ENCODE measurements at regions not wholly inside any gene's neighbourhood (a gene's known extent, or its start where the extent isn't known, plus 50 kb on each side); places are given as distances from the start of the nearest gene placed in this dataset.

GRCh38 chr3:117556646-117557407 lies 847.2 kb downstream of the TUSC7 start:
- Histone ChIP-seq H2AFZ (ENCODE audit: low read depth, low read length) (no peak overlapping the region), H3K36me3 (ENCODE audit: control insufficient read depth, insufficient read depth, low read length) (no peaks in the 10 kb centered on the region), H3K9me1 (ENCODE audit: control insufficient read depth, insufficient read depth, low read length) (no peaks in the 10 kb centered on the region), H3K9ac (ENCODE audit: insufficient read depth in 1 of 2, low read depth in 2 of 2, low read length in 2 of 2) (no peak overlapping the region), H3K79me2 (ENCODE audit: control insufficient read depth, insufficient read depth, low read length) (no peaks in the 10 kb centered on the region), H3K4me1 (replicated peaks in 1 of 2; ENCODE audit: control insufficient read depth in 2 of 2, insufficient read depth in 2 of 2, low read length in 2 of 2) (no peaks in the 10 kb centered on the region), H4K20me1 (replicated peaks; ENCODE audit: control insufficient read depth, insufficient read depth, low read length) (no peaks in the 10 kb centered on the region), H3K9me3 (replicated peaks; ENCODE audit: control insufficient read depth, insufficient read depth, low read depth, low read length) (no peaks in the 10 kb centered on the region), H3K27me3 (ENCODE audit: control insufficient read depth in 2 of 2, insufficient read depth in 2 of 2, low read length in 2 of 2) (no peaks in the 10 kb centered on the region), H3K27ac (ENCODE audit: extremely low read depth, low read depth, low read length) (no peak overlapping the region), H3K4me3 (no peak overlapping the region), H3K4me2 (ENCODE audit: insufficient read depth, low read length) (no peak overlapping the region)
- ChIA-PET POLR2A (no interaction called here), CTCF (ENCODE audit: low intra/inter-chr PET ratio) (no interaction called here)
- FAIRE-seq (no peak), ATAC-seq (no peak), DNase-seq (ENCODE audit: extremely low read depth in 1 of 4, low spot score in 3 of 4) (no peak)
- in situ Hi-C loops (cut with MboI) = no loop called here
- BruUV-seq (replicated peaks) = no TSS peak
- no peak for TF ChIP-seq ETV1 (tag; conservative IDR thresholded peaks at IDR 0.05; ENCODE audit: low read depth)
- intact Hi-C loops (cut with micrococcal nuclease) = no loop called here
- WGBS (ENCODE audit: insufficient coverage, low coverage, missing lambda C conversion rate) = 0% methylated on average over 2 of the region's 2 CpGs

DNA sequence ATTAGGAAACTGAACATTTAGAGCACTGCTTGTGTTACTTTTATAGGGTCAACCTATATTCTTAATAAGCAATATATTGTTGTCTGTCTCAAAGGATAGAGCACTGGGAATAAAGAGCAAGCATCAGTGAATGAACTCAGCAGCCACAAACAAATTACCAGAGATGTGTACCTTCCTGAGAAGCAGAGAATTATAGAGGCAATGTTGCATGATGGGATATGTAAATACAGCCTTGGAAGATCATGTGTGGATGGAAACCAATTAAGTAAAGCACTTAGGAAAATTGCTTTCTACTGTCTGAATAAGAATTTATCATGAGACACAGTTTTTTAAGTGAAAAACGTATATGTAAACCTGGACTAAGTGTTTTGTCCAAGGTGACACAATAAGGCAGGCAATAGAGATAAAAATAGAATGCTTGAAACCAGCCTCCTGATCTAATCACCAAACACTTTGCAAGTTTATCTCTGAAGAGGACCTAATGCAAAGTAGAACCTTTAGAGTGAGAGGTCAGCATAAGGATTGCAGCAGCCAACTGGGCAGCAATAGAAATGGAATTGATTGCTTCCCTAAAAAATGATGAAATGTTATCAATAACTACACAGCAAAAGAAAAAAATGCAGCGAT lies 848.0 kb downstream of the TUSC7 start:
- Histone ChIP-seq H3K4me2 (ENCODE audit: insufficient read depth, low read length) (no peak overlapping the region), H3K9me1 (ENCODE audit: control insufficient read depth, insufficient read depth, low read length) (no peaks in the 10 kb centered on the region), H3K79me2 (ENCODE audit: control insufficient read depth, insufficient read depth, low read length) (no peaks in the 10 kb centered on the region), H4K20me1 (replicated peaks; ENCODE audit: control insufficient read depth, insufficient read depth, low read length) (no peaks in the 10 kb centered on the region), H3K4me3 (no peak overlapping the region), H3K27me3 (ENCODE audit: control insufficient read depth in 2 of 2, insufficient read depth in 2 of 2, low read length in 2 of 2) (no peaks in the 10 kb centered on the region), H3K36me3 (ENCODE audit: control insufficient read depth, insufficient read depth, low read length) (no peaks in the 10 kb centered on the region), H2AFZ (ENCODE audit: low read depth, low read length) (no peak overlapping the region), H3K4me1 (replicated peaks in 1 of 2; ENCODE audit: control insufficient read depth in 2 of 2, insufficient read depth in 2 of 2, low read length in 2 of 2) (no peaks in the 10 kb centered on the region), H3K27ac (ENCODE audit: extremely low read depth, low read depth, low read length) (no peak overlapping the region), H3K9me3 (replicated peaks; ENCODE audit: control insufficient read depth, insufficient read depth, low read depth, low read length) (no peaks in the 10 kb centered on the region), H3K9ac (ENCODE audit: insufficient read depth in 1 of 2, low read depth in 2 of 2, low read length in 2 of 2) (no peak overlapping the region)
- POLR2A ChIA-PET = no interaction called here
- no TSS peak for BruUV-seq (replicated peaks)
- ATAC-seq (no peak), DNase-seq (ENCODE audit: extremely low read depth in 1 of 4, low spot score in 3 of 4) (no peak), FAIRE-seq (no peak)
- intact Hi-C loops (cut with micrococcal nuclease) = no loop called here
- in situ Hi-C loops (cut with MboI) = no loop called here
- WGBS (ENCODE audit: insufficient coverage, low coverage, missing lambda C conversion rate) = 0% methylated on average over 1 of the region's 2 CpGs
- CTCF ChIA-PET (ENCODE audit: low intra/inter-chr PET ratio) = no interaction called here
- TF ChIP-seq HCFC1 (IDR thresholded peaks at IDR 0.05; ENCODE audit: low read depth, low read length) (no peak), ADNP (tag; IDR thresholded peaks at IDR 0.05) (no peak), ZNF778 (CRISPR knock-in tag; IDR thresholded peaks at IDR 0.05) (no peak), KDM5B (IDR thresholded peaks at IDR 0.05; ENCODE audit: insufficient replicate concordance, low read depth, low read length) (no peak), CBFA2T2 (conservative IDR thresholded peaks at IDR 0.05) (no peak), ZNF3 (CRISPR knock-in tag; IDR thresholded peaks at IDR 0.05) (no peak), TAF15 (IDR thresholded peaks at IDR 0.05; ENCODE audit: low read depth, low read length) (no peak), CSDE1 (IDR thresholded peaks at IDR 0.05) (no peak), ARID3A (IDR thresholded peaks at IDR 0.05; ENCODE audit: borderline replicate concordance, low read depth, low read length) (no peak), ZBTB43 (CRISPR knock-in tag; IDR thresholded peaks at IDR 0.05) (no peak), NONO (IDR thresholded peaks at IDR 0.05; ENCODE audit: low read depth in 2 of 2, low read length in 1 of 2) (no peak), U2AF1 (optimal IDR thresholded peaks at IDR 0.05; ENCODE audit: low read depth, low read length) (no peak)

Measured in K562 (cell line).